PFSK-1 (cell line): ENCODE measurements at regions not wholly inside any gene's neighbourhood (a gene's known extent, or its start where the extent isn't known, plus 50 kb on each side); places are given as distances from the start of the nearest gene placed in this dataset.

Experiments
- POLR2AphosphoS5 ChIP-seq: IDR thresholded peaks from 2 replicates; pipeline ENCODE4 v1.6.1; 2012; ENCODE audit warnings: low read depth, mild to moderate bottlenecking, control low read depth, low read length, moderate library complexity
- REST ChIP-seq, 2 experiments: IDR thresholded peaks; 2 replicates each; pipeline versions ENCODE4 v1.6.1 to v1.8.0; 2011 to 2012; ENCODE audit warnings: low read depth in 2 of 2, low read length in 2 of 2, control low read depth in 1 of 2, inconsistent platforms in 1 of 2, mild to moderate bottlenecking in 1 of 2, moderate library complexity in 1 of 2; ENCODE audit not compliant: insufficient read depth in 1 of 2
- SIN3A ChIP-seq: IDR thresholded peaks from 2 replicates; pipeline ENCODE4 v1.6.1; 2012; ENCODE audit warnings: mild to moderate bottlenecking, low read length, moderate library complexity, borderline replicate concordance; ENCODE audit not compliant: insufficient read depth
- TAF1 ChIP-seq: IDR thresholded peaks from 2 replicates; pipeline ENCODE4 v1.6.1; 2012; ENCODE audit warnings: low read length, control low read depth, borderline replicate concordance; ENCODE audit not compliant: insufficient read depth

- no peak for TF ChIP-seq REST (IDR thresholded peaks at IDR 0.05; ENCODE audit: insufficient read depth in 1 of 2, low read depth in 2 of 2, low read length in 2 of 2)
- no peak for TF ChIP-seq POLR2AphosphoS5
- TF ChIP-seq TAF1: no peak
- TF ChIP-seq SIN3A: no peak
Measured at GRCh38 chr11:97498891-97499290, 1109.1 kb downstream of the JRKL start.
